ENCODE measurements at regions not wholly inside any gene's neighbourhood (a gene's known extent, or its start where the extent isn't known, plus 50 kb on each side); places are given as distances from the start of the nearest gene placed in this dataset.

- POLR2A ChIA-PET, result no interaction called here
- peaks cover 2% of the 10 kb centered on the region for H3K9me3 Mint-ChIP-seq (ENCODE audit: insufficient read depth)
- DNase-seq (no peak), ATAC-seq (ENCODE audit: low read depth) (no peak)
- intact Hi-C loops (cut with micrococcal nuclease), result no loop called here
- WGBS (ENCODE audit: insufficient coverage), result no CpG with 5 or more reads among the region's 3 CpGs
- H3K4me2 ChIP-seq (replicated peaks; ENCODE audit: low read depth, low read length, poor library complexity, severe bottlenecking), result no peak overlapping the region
- no peaks in the 10 kb centered on the region for H3K4me1 Mint-ChIP-seq
- H3K27me3 ChIP-seq (replicated peaks in 1 of 4; ENCODE audit: control extremely low read depth in 1 of 4, control insufficient read depth in 3 of 4, insufficient read depth in 4 of 4, low read length in 3 of 4), result no peaks in the 10 kb centered on the region
- H3K27ac Mint-ChIP-seq, result no peak overlapping the region
- H3K4me1 ChIP-seq (ENCODE audit: control insufficient read depth in 2 of 2, insufficient read depth in 2 of 2, low read length in 2 of 2), result no peaks in the 10 kb centered on the region
- no peaks in the 10 kb centered on the region for H3K79me2 ChIP-seq (ENCODE audit: control insufficient read depth, insufficient read depth, low read length)
- CTCF ChIA-PET, result no interaction called here
- peaks cover 0 to 8% (median 0%) of the 10 kb centered on the region in 3 donors for H3K9me3 ChIP-seq (ENCODE audit: control extremely low read depth in 1 of 3, control insufficient read depth in 2 of 3, insufficient read depth in 1 of 3, low read length in 2 of 3)
- no peaks in the 10 kb centered on the region for H3K36me3 ChIP-seq (replicated peaks in 1 of 2; ENCODE audit: control extremely low read depth in 1 of 2, control insufficient read depth in 1 of 2, extremely low read depth in 1 of 2, insufficient read depth in 2 of 2, low read length in 1 of 2)
- H3K4me3 Mint-ChIP-seq, result no peak overlapping the region
- H3K9ac ChIP-seq (ENCODE audit: low read length), result no peak overlapping the region
- no peaks in the 10 kb centered on the region for H3K27me3 Mint-ChIP-seq
- H2AFZ ChIP-seq (ENCODE audit: insufficient read depth, low read depth, low read length, poor library complexity, severe bottlenecking), result no peak overlapping the region
- TF ChIP-seq EZH2 (IDR thresholded peaks at IDR 0.05; ENCODE audit: borderline replicate concordance, insufficient read depth, low read depth, low read length, poor library complexity, severe bottlenecking), result no peak
- no peak for TF ChIP-seq CTCF (IDR thresholded peaks at IDR 0.05)
- H3K4me3 ChIP-seq (ENCODE audit: control extremely low read depth in 1 of 5, extremely low read depth in 1 of 5, insufficient read depth in 1 of 5, low read depth in 2 of 5, low read length in 4 of 5), result no peak overlapping the region
- no peaks in the 10 kb centered on the region for H4K20me1 ChIP-seq (ENCODE audit: control insufficient read depth, insufficient read depth, low read length, poor library complexity, severe bottlenecking)
- H3K27ac ChIP-seq (ENCODE audit: low read length in 2 of 2), result no peak overlapping the region
Observed at GRCh38 chr4:126756050-126756829, 876.5 kb upstream of the INTU start.

- Histone ChIP-seq H4K20me1 (ENCODE audit: control insufficient read depth, insufficient read depth, low read length, poor library complexity, severe bottlenecking) (no peaks in the 10 kb centered on the region), H2AFZ (ENCODE audit: insufficient read depth, low read depth, low read length, poor library complexity, severe bottlenecking) (no peak overlapping the region), H3K79me2 (ENCODE audit: control insufficient read depth, insufficient read depth, low read length) (no peaks in the 10 kb centered on the region), H3K36me3 (replicated peaks in 1 of 2; ENCODE audit: control extremely low read depth in 1 of 2, control insufficient read depth in 1 of 2, extremely low read depth in 1 of 2, insufficient read depth in 2 of 2, low read length in 1 of 2) (no peaks in the 10 kb centered on the region), H3K4me3 (ENCODE audit: control extremely low read depth in 1 of 5, extremely low read depth in 1 of 5, insufficient read depth in 1 of 5, low read depth in 2 of 5, low read length in 4 of 5) (no peak overlapping the region), H3K4me2 (replicated peaks; ENCODE audit: low read depth, low read length, poor library complexity, severe bottlenecking) (no peak overlapping the region), H3K27ac (ENCODE audit: low read length in 2 of 2) (no peak overlapping the region), H3K4me1 (ENCODE audit: control insufficient read depth in 2 of 2, insufficient read depth in 2 of 2, low read length in 2 of 2) (no peaks in the 10 kb centered on the region), H3K27me3 (replicated peaks in 1 of 4; ENCODE audit: control extremely low read depth in 1 of 4, control insufficient read depth in 3 of 4, insufficient read depth in 4 of 4, low read length in 3 of 4) (no peaks in the 10 kb centered on the region), H3K9ac (ENCODE audit: low read length) (no peak overlapping the region), H3K9me3 (ENCODE audit: control extremely low read depth in 1 of 3, control insufficient read depth in 2 of 3, insufficient read depth in 1 of 3, low read length in 2 of 3) (peaks cover 0 to 8% (median 0%) of the 10 kb centered on the region in 3 donors)
- POLR2A ChIA-PET, result no interaction called here
- Mint-ChIP-seq H3K4me1 (no peaks in the 10 kb centered on the region), H3K27ac (no peak overlapping the region), H3K9me3 (ENCODE audit: insufficient read depth) (peaks cover 2% of the 10 kb centered on the region), H3K27me3 (no peaks in the 10 kb centered on the region), H3K4me3 (no peak overlapping the region)
- CTCF ChIA-PET, result no interaction called here
- ATAC-seq (ENCODE audit: low read depth) (no peak), DNase-seq (no peak)
- no CpG with 5 or more reads among the region's 1 CpG for WGBS (ENCODE audit: insufficient coverage)
- TF ChIP-seq CTCF (IDR thresholded peaks at IDR 0.05), result no peak
- TF ChIP-seq EZH2 (IDR thresholded peaks at IDR 0.05; ENCODE audit: borderline replicate concordance, insufficient read depth, low read depth, low read length, poor library complexity, severe bottlenecking), result no peak
- intact Hi-C loops (cut with micrococcal nuclease), result no loop called here
Observed at GRCh38 chr4:126757219-126757618, 875.5 kb upstream of the INTU start.

All from B cell (primary cell).